SU-DHL-6 (cell line): ENCODE measurements at regions not wholly inside any gene's neighbourhood (a gene's known extent, or its start where the extent isn't known, plus 50 kb on each side); places are given as distances from the start of the nearest gene placed in this dataset.

Experiments used
- H2AFZ ChIP-seq: fragments of 200-600 bp; sonication (generic); 2 replicates; pipeline ENCODE4 v1.6.1; 2014; ENCODE audit warnings: low read depth, mild to moderate bottlenecking, moderate library complexity, mixed read lengths, antibody characterized with exemption, low read length; ENCODE audit not compliant: severe bottlenecking
- H3F3A ChIP-seq: fragments of 200-600 bp; shearing (Covaris generic); 2 replicates; pipeline ENCODE4 v1.6.0; 2016; ENCODE audit warnings: antibody characterized with exemption, mild to moderate bottlenecking; ENCODE audit not compliant: insufficient read depth
- H3K27ac ChIP-seq: fragments of 200-600 bp; sonication (generic); 2 replicates; pipeline ENCODE4 v1.5.1; 2016; ENCODE audit warnings: low read depth, mild to moderate bottlenecking, low read length, moderate library complexity, mixed read lengths
- H3K27me3 ChIP-seq: fragments of 200-600 bp; sonication (generic), shearing (Covaris generic); 2 replicates; pipeline ENCODE4 v1.6.0; 2014; ENCODE audit warnings: mild to moderate bottlenecking, low read length
- H3K36me3 ChIP-seq: fragments of 200-600 bp; sonication (generic); 2 replicates; pipeline ENCODE4 v1.6.1; 2014; ENCODE audit warnings: mild to moderate bottlenecking, low read length, mixed read lengths
- H3K4me2 ChIP-seq: fragments of 300-600, 200-600 bp; shearing (Covaris generic), sonication (generic); 2 replicates; pipeline ENCODE4 v1.6.0; 2014; ENCODE audit warnings: low read length, low read depth, mild to moderate bottlenecking; ENCODE audit not compliant: poor library complexity, severe bottlenecking
- H3K4me3 ChIP-seq: fragments of 200-600 bp; sonication (generic); 2 replicates; pipeline ENCODE4 v1.5.1; 2014; ENCODE audit warnings: antibody characterized with exemption, low read length, mild to moderate bottlenecking, mixed read lengths; ENCODE audit not compliant: insufficient read depth, poor library complexity, severe bottlenecking
- H3K79me2 ChIP-seq: fragments of 200-600 bp; sonication (generic); 2 replicates; pipeline ENCODE4 v1.6.1; 2014; ENCODE audit warnings: mild to moderate bottlenecking, low read length, moderate library complexity; ENCODE audit not compliant: insufficient read depth
- H3K9ac ChIP-seq: fragments of 200-600 bp; sonication (generic); 2 replicates; pipeline ENCODE4 v1.7.0; 2014; ENCODE audit warnings: mild to moderate bottlenecking, low read length
- H3K9me2 ChIP-seq: fragments of 200-600 bp; sonication (generic); replicated peaks from 2 replicates; pipeline ENCODE4 v1.6.1; 2014; ENCODE audit warnings: low read length; ENCODE audit not compliant: insufficient read depth
- H3K9me3 ChIP-seq: fragments of 200-600 bp; sonication (generic); 2 replicates; pipeline ENCODE4 v1.6.1; 2014; ENCODE audit warnings: low read length, mixed read lengths; ENCODE audit not compliant: insufficient read depth
- H4K20me1 ChIP-seq: fragments of 200-600 bp; sonication (generic); 2 replicates; pipeline ENCODE4 v1.6.1; 2014; ENCODE audit warnings: low read depth, mild to moderate bottlenecking, antibody characterized with exemption, low read length, moderate library complexity, mixed read lengths
- EZH2phosphoT487 ChIP-seq: fragments of 200-600 bp; sonication (generic), shearing (Covaris generic); conservative IDR thresholded peaks from 2 replicates; pipeline ENCODE4 v1.6.1; 2018; ENCODE audit warnings: mild to moderate bottlenecking, antibody characterized with exemption, low read length, moderate library complexity, mixed read lengths
- TF ChIP-seq, protein P1 (sequence below): fragments of 200-600 bp; sonication (generic); IDR thresholded peaks from one replicate; pipeline ENCODE4 v1.5.1; 2017; ENCODE audit warnings: antibody characterized with exemption, mild to moderate bottlenecking, low read length, moderate library complexity; ENCODE audit not compliant: insufficient read depth, poor library complexity, severe bottlenecking

DNA sequence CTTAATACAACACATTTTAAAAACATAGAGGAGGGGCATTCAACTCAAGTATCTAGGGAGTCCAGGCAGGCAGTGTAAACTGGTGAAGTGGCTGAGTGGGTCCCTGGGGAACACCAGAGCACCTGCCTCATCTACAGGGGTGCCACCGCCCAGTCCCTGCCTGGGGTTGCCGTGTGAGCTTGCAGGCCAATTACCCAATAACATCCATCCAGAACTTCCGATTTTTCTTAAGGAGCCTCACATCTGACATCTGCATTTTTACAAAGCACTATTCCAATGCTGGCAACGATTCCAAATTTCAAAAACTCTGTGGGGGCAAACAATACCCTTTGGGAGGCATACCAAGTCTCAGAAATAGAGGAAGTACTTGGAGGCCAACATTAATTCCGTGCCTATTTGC, 288.4 kb upstream of the TSHZ2 start:
- no peaks in the 10 kb centered on the region for H3K27me3 ChIP-seq
- H3K9ac ChIP-seq, result no peak overlapping the region
- no peak overlapping the region for H2AFZ ChIP-seq
- no peak overlapping the region for H3K27ac ChIP-seq
- H4K20me1 ChIP-seq, result no peaks in the 10 kb centered on the region
- H3K36me3 ChIP-seq, result no peaks in the 10 kb centered on the region
- H3K4me3 ChIP-seq, result no peak overlapping the region
- H3K79me2 ChIP-seq, result no peaks in the 10 kb centered on the region
- H3K9me2 ChIP-seq, result no peaks in the 10 kb centered on the region
- H3K4me2 ChIP-seq, result no peak overlapping the region
- H3K9me3 ChIP-seq, result no peaks in the 10 kb centered on the region
- TF ChIP-seq, protein P1, sequence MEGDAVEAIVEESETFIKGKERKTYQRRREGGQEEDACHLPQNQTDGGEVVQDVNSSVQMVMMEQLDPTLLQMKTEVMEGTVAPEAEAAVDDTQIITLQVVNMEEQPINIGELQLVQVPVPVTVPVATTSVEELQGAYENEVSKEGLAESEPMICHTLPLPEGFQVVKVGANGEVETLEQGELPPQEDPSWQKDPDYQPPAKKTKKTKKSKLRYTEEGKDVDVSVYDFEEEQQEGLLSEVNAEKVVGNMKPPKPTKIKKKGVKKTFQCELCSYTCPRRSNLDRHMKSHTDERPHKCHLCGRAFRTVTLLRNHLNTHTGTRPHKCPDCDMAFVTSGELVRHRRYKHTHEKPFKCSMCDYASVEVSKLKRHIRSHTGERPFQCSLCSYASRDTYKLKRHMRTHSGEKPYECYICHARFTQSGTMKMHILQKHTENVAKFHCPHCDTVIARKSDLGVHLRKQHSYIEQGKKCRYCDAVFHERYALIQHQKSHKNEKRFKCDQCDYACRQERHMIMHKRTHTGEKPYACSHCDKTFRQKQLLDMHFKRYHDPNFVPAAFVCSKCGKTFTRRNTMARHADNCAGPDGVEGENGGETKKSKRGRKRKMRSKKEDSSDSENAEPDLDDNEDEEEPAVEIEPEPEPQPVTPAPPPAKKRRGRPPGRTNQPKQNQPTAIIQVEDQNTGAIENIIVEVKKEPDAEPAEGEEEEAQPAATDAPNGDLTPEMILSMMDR, result no peak
- no peak for TF ChIP-seq EZH2phosphoT487
- H3F3A ChIP-seq, result no peaks in the 10 kb centered on the region

DNA sequence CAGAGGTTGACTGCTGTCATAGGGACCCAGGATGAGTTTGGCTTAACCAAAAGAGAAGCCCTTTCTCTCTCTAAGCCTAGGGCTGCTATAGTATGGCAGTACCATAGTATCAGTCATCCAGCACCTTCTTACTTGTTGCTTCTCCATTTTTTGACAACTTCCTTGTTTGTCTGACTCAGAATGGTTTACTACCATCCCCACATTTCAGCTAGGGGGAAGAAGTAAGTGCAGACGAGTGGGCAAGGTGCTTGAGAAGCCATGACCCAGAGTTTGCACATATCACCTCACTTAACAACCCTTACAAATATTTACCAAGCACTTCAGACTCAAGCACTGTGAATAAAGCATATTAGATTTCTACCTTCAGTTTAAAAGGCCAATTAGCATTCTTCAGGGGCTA, 289.9 kb upstream of the TSHZ2 start:
- Histone ChIP-seq H3F3A (no peaks in the 10 kb centered on the region), H4K20me1 (no peaks in the 10 kb centered on the region), H3K9me2 (no peaks in the 10 kb centered on the region), H3K36me3 (no peaks in the 10 kb centered on the region), H3K9ac (no peak overlapping the region), H3K4me3 (no peak overlapping the region), H3K27ac (no peak overlapping the region), H3K27me3 (no peaks in the 10 kb centered on the region), H3K4me2 (no peak overlapping the region), H3K9me3 (no peaks in the 10 kb centered on the region), H2AFZ (no peak overlapping the region), H3K79me2 (no peaks in the 10 kb centered on the region)
- no peak for TF ChIP-seq EZH2phosphoT487
- TF ChIP-seq, protein P1, result no peak

DNA sequence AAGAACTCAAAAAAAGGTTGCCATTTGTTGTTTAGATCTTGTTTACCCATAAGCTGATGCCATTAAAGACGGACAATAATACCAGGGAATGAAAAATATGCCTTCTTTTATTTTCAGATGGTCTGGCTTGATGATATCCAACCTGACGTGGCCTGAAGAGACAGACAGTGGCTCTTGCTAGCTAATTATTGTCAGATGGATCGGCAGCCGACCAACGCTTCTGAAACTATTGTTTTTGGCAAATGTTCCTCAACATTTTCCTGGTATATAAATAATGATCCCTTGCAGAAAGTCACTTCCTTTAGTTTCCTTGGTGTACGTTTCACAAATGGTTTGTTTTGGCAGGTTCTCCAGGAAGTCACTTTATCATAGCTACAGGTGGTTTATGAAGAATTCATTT, 290.9 kb upstream of the TSHZ2 start:
- Histone ChIP-seq H3K27me3 (no peaks in the 10 kb centered on the region), H3K79me2 (no peaks in the 10 kb centered on the region), H3K4me3 (no peak overlapping the region)

More for the DNA sequence above, 290.9 kb upstream of the TSHZ2 start:
- Histone ChIP-seq H3K9ac (no peak overlapping the region), H3K36me3 (no peaks in the 10 kb centered on the region), H4K20me1 (no peaks in the 10 kb centered on the region), H3K4me2 (no peak overlapping the region), H2AFZ (no peak overlapping the region), H3F3A (no peaks in the 10 kb centered on the region), H3K27ac (no peak overlapping the region), H3K9me3 (no peaks in the 10 kb centered on the region), H3K9me2 (no peaks in the 10 kb centered on the region)
- no peak for TF ChIP-seq EZH2phosphoT487
- TF ChIP-seq, protein P1, result no peak
